Activated naive CD4-positive, alpha-beta T cell treated with anti-CD3 and anti-CD28 coated beads, Interleukin-2, amount 10 ng/mL, durations not matched to agents 7 days and 5 days (primary cell): ENCODE measurements at regions not wholly inside any gene's neighbourhood (a gene's known extent, or its start where the extent isn't known, plus 50 kb on each side); places are given as distances from the start of the nearest gene placed in this dataset.
"Not testable (repeated sequence)": the region's sequence is repeated elsewhere in the genome, so short reads cannot be mapped to it uniquely, and the experiment has no call there.

Experiments used
- CTCF ChIA-PET: fragments of 350-600 bp; sonication (Branson Sonifier 250); formaldehyde crosslinking; loops from one replicate; lab custom pipeline; 2021; ENCODE audit warnings: antibody characterized with exemption; lab: Charles Lee
- DNase-seq: peaks from one replicate; pipeline ENCODE4 v3.0.0-alpha.2; 2020
- H3K27ac Mint-ChIP-seq: one replicate; pipeline ENCODE4 v1.8.0; 2021; ENCODE audit warnings: mild to moderate bottlenecking, moderate library complexity, mixed read lengths
- H3K27me3 Mint-ChIP-seq: one replicate; pipeline ENCODE4 v1.8.0; 2021; ENCODE audit warnings: mild to moderate bottlenecking, mixed read lengths
- H3K36me3 Mint-ChIP-seq: one replicate; pipeline ENCODE4 v1.8.0; 2021; ENCODE audit warnings: mixed read lengths
- H3K4me1 Mint-ChIP-seq: one replicate; pipeline ENCODE4 v1.8.0; 2021; ENCODE audit warnings: mixed read lengths
- H3K4me3 Mint-ChIP-seq: one replicate; pipeline ENCODE4 v1.8.0; 2021; ENCODE audit warnings: mild to moderate bottlenecking, moderate library complexity, mixed read lengths
- H3K9me3 Mint-ChIP-seq: one replicate; pipeline ENCODE4 v1.8.0; 2021; ENCODE audit warnings: mixed read lengths

- DNase-seq, result no peak
- H3K4me3 Mint-ChIP-seq, result no peak overlapping the region
- peaks cover 8% of the 10 kb centered on the region for H3K4me1 Mint-ChIP-seq
- CTCF ChIA-PET, result no interaction called here
- H3K9me3 Mint-ChIP-seq, result peaks cover 3% of the 10 kb centered on the region
- H3K36me3 Mint-ChIP-seq, result no peaks in the 10 kb centered on the region
- H3K27ac Mint-ChIP-seq, result no peak overlapping the region
- no peaks in the 10 kb centered on the region for H3K27me3 Mint-ChIP-seq
Observed at GRCh38 chr3:18112674-18113375, 312.3 kb downstream of the SATB1 start.

- Mint-ChIP-seq H3K27me3 (no peaks in the 10 kb centered on the region), H3K36me3 (no peaks in the 10 kb centered on the region), H3K9me3 (peaks cover 3% of the 10 kb centered on the region), H3K4me1 (peaks cover 8% of the 10 kb centered on the region), H3K27ac (peak overlapping the region; percentile 80), H3K4me3 (peak overlapping the region; percentile 63)
- DNase-seq, result no peak
- CTCF ChIA-PET, result no interaction called here
Observed at GRCh38 chr3:18111796-18112232, 313.3 kb downstream of the SATB1 start.

GRCh38 chr3:18103591-18103990, 321.5 kb downstream of the SATB1 start:
- Mint-ChIP-seq H3K4me3 (no peak overlapping the region), H3K4me1 (no peaks in the 10 kb centered on the region), H3K9me3 (no peaks in the 10 kb centered on the region), H3K36me3 (no peaks in the 10 kb centered on the region), H3K27me3 (no peaks in the 10 kb centered on the region), H3K27ac (no peak overlapping the region)
- DNase-seq, result no peak
- CTCF ChIA-PET, result no interaction called here

GRCh38 chr3:18100121-18100520, 325.0 kb downstream of the SATB1 start:
- Mint-ChIP-seq H3K4me3 (no peak overlapping the region), H3K9me3 (peaks cover 3% of the 10 kb centered on the region), H3K36me3 (no peaks in the 10 kb centered on the region), H3K4me1 (no peaks in the 10 kb centered on the region), H3K27ac (no peak overlapping the region), H3K27me3 (no peaks in the 10 kb centered on the region)
- no peak for DNase-seq
- CTCF ChIA-PET, result no interaction called here

- no peaks in the 10 kb centered on the region for H3K4me1 Mint-ChIP-seq
- H3K36me3 Mint-ChIP-seq, result no peaks in the 10 kb centered on the region
- CTCF ChIA-PET, result no interaction called here
- DNase-seq, result no peak
- no peaks in the 10 kb centered on the region for H3K27me3 Mint-ChIP-seq
- peaks cover 3% of the 10 kb centered on the region for H3K9me3 Mint-ChIP-seq
- H3K4me3 Mint-ChIP-seq, result no peak overlapping the region
- H3K27ac Mint-ChIP-seq, result no peak overlapping the region
Observed at GRCh38 chr3:18099611-18100010, 325.5 kb downstream of the SATB1 start.

GRCh38 chr3:18098960-18099587, 326.1 kb downstream of the SATB1 start:
- no peaks in the 10 kb centered on the region for H3K36me3 Mint-ChIP-seq
- DNase-seq, result no peak
- peaks cover 3% of the 10 kb centered on the region for H3K9me3 Mint-ChIP-seq
- no peak overlapping the region for H3K27ac Mint-ChIP-seq
- no peaks in the 10 kb centered on the region for H3K4me1 Mint-ChIP-seq
- no peaks in the 10 kb centered on the region for H3K27me3 Mint-ChIP-seq
- CTCF ChIA-PET, result no interaction called here
- no peak overlapping the region for H3K4me3 Mint-ChIP-seq

GRCh38 chr3:18097989-18098388, 327.1 kb downstream of the SATB1 start:
- H3K27ac Mint-ChIP-seq, result no peak overlapping the region
- no peaks in the 10 kb centered on the region for H3K36me3 Mint-ChIP-seq
- no peak for DNase-seq
- no peak overlapping the region for H3K4me3 Mint-ChIP-seq
- H3K27me3 Mint-ChIP-seq, result no peaks in the 10 kb centered on the region
- CTCF ChIA-PET, result no interaction called here
- H3K9me3 Mint-ChIP-seq, result peaks cover 3% of the 10 kb centered on the region
- no peaks in the 10 kb centered on the region for H3K4me1 Mint-ChIP-seq

- Mint-ChIP-seq H3K27me3 (no peaks in the 10 kb centered on the region), H3K4me3 (no peak overlapping the region), H3K9me3 (peaks cover 3% of the 10 kb centered on the region), H3K27ac (no peak overlapping the region), H3K4me1 (no peaks in the 10 kb centered on the region), H3K36me3 (no peaks in the 10 kb centered on the region)
- CTCF ChIA-PET, result no interaction called here
- no peak for DNase-seq
Observed at GRCh38 chr3:18097473-18097872, 327.7 kb downstream of the SATB1 start.

GRCh38 chr3:18092726-18093125, 332.4 kb downstream of the SATB1 start:
- H3K9me3 Mint-ChIP-seq, result peaks cover 3% of the 10 kb centered on the region
- H3K36me3 Mint-ChIP-seq, result no peaks in the 10 kb centered on the region
- no peak overlapping the region for H3K4me3 Mint-ChIP-seq
- DNase-seq, result no peak
- H3K27me3 Mint-ChIP-seq, result no peaks in the 10 kb centered on the region
- H3K27ac Mint-ChIP-seq, result no peak overlapping the region
- no peaks in the 10 kb centered on the region for H3K4me1 Mint-ChIP-seq
- CTCF ChIA-PET, result no interaction called here

GRCh38 chr3:18090377-18090776, 334.8 kb downstream of the SATB1 start:
- Mint-ChIP-seq H3K4me3 (no peak overlapping the region), H3K27ac (no peak overlapping the region)
- CTCF ChIA-PET, result no interaction called here

GRCh38 chr3:18087988-18088387, 337.2 kb downstream of the SATB1 start:
- no peaks in the 10 kb centered on the region for H3K9me3 Mint-ChIP-seq
- no peaks in the 10 kb centered on the region for H3K4me1 Mint-ChIP-seq
- H3K36me3 Mint-ChIP-seq, result no peaks in the 10 kb centered on the region
- peaks cover 16% of the 10 kb centered on the region for H3K27me3 Mint-ChIP-seq
- DNase-seq, result no peak
- no peak overlapping the region for H3K27ac Mint-ChIP-seq
- CTCF ChIA-PET, result no interaction called here
- H3K4me3 Mint-ChIP-seq, result no peak overlapping the region

More at GRCh38 chr3:18090377-18090776, 334.8 kb downstream of the SATB1 start:
- peaks cover 11% of the 10 kb centered on the region for H3K27me3 Mint-ChIP-seq
- DNase-seq, result no peak
- H3K36me3 Mint-ChIP-seq, result no peaks in the 10 kb centered on the region
- no peaks in the 10 kb centered on the region for H3K4me1 Mint-ChIP-seq
- no peaks in the 10 kb centered on the region for H3K9me3 Mint-ChIP-seq

GRCh38 chr3:18086760-18087159, 338.4 kb downstream of the SATB1 start:
- H3K4me1 Mint-ChIP-seq, result no peaks in the 10 kb centered on the region
- CTCF ChIA-PET, result interaction anchor here (0.8 kb wide), 1 partner anchor 886 kb away, joined by 3 read pairs; no protein-coding TSS in a partner anchor
- DNase-seq, result no peak
- H3K36me3 Mint-ChIP-seq, result no peaks in the 10 kb centered on the region
- peaks cover 16% of the 10 kb centered on the region for H3K27me3 Mint-ChIP-seq
- no peaks in the 10 kb centered on the region for H3K9me3 Mint-ChIP-seq
- H3K4me3 Mint-ChIP-seq, result no peak overlapping the region
- no peak overlapping the region for H3K27ac Mint-ChIP-seq

- peaks cover 16% of the 10 kb centered on the region for H3K27me3 Mint-ChIP-seq
- H3K4me1 Mint-ChIP-seq, result no peaks in the 10 kb centered on the region
- no peaks in the 10 kb centered on the region for H3K36me3 Mint-ChIP-seq
- H3K4me3 Mint-ChIP-seq, result no peak overlapping the region
- no peak overlapping the region for H3K27ac Mint-ChIP-seq
- no peaks in the 10 kb centered on the region for H3K9me3 Mint-ChIP-seq
- CTCF ChIA-PET, result interaction anchor here (0.8 kb wide), 1 partner anchor 887 kb away, joined by 3 read pairs; no protein-coding TSS in a partner anchor
- DNase-seq, result no peak
Observed at GRCh38 chr3:18086078-18086477, 339.1 kb downstream of the SATB1 start.

GRCh38 chr3:18085429-18085828, 339.7 kb downstream of the SATB1 start:
- H3K27me3 Mint-ChIP-seq, result peaks cover 16% of the 10 kb centered on the region
- H3K4me3 Mint-ChIP-seq, result no peak overlapping the region
- H3K27ac Mint-ChIP-seq, result no peak overlapping the region
- no peak for DNase-seq
- H3K4me1 Mint-ChIP-seq, result no peaks in the 10 kb centered on the region
- CTCF ChIA-PET, result no interaction called here
- H3K36me3 Mint-ChIP-seq, result no peaks in the 10 kb centered on the region
- H3K9me3 Mint-ChIP-seq, result no peaks in the 10 kb centered on the region

GRCh38 chr3:18083273-18083590, 340.8 kb upstream of the TBC1D5 start:
- H3K9me3 Mint-ChIP-seq, H3K4me3 Mint-ChIP-seq, H3K27ac Mint-ChIP-seq, CTCF ChIA-PET, DNase-seq, H3K36me3 Mint-ChIP-seq, H3K4me1 Mint-ChIP-seq: not testable (repeated sequence)
- H3K27me3 Mint-ChIP-seq, result peaks cover 26% of the 10 kb centered on the region
